ENCODE measurements at regions not wholly inside any gene's neighbourhood (a gene's known extent, or its start where the extent isn't known, plus 50 kb on each side); places are given as distances from the start of the nearest gene placed in this dataset.

- Histone ChIP-seq H2AFZ (ENCODE audit: insufficient read depth, low read length, poor library complexity) (no peak overlapping the region), H3K9me3 (ENCODE audit: insufficient read depth, low read depth, low read length) (no peaks in the 10 kb centered on the region), H3K23ac (ENCODE audit: low read length) (no peak overlapping the region), H4K91ac (ENCODE audit: low read depth, low read length) (no peak overlapping the region), H3K14ac (ENCODE audit: low read length) (no peak overlapping the region), H2BK120ac (ENCODE audit: insufficient read depth, low read length, poor library complexity) (no peak overlapping the region), H2BK12ac (ENCODE audit: low read length) (no peak overlapping the region), H3K36me3 (ENCODE audit: control insufficient read depth in 1 of 2, insufficient read depth in 2 of 2, low read length in 2 of 2) (no peaks in the 10 kb centered on the region), H3K4me3 (ENCODE audit: low read depth, low read length) (no peak overlapping the region), H3K4me1 (ENCODE audit: control insufficient read depth in 1 of 2, insufficient read depth in 2 of 2, low read length in 2 of 2) (peaks cover 0 to 3% of the 10 kb centered on the region in 2 experiments), H3K79me1 (ENCODE audit: low read length) (no peaks in the 10 kb centered on the region), H2BK5ac (ENCODE audit: low read depth, low read length, poor library complexity) (no peak overlapping the region), H4K8ac (ENCODE audit: low read depth, low read length) (no peak overlapping the region), H2AK5ac (ENCODE audit: low read length) (no peak overlapping the region), H3K27ac (ENCODE audit: low read depth, low read length) (no peak overlapping the region), H3K4ac (ENCODE audit: low read depth, low read length) (no peak overlapping the region), H3K79me2 (ENCODE audit: control insufficient read depth, insufficient read depth, low read length, poor library complexity) (no peaks in the 10 kb centered on the region), H4K12ac (ENCODE audit: low read depth, low read length) (no peak overlapping the region), H3K27me3 (ENCODE audit: insufficient read depth, low read length) (no peaks in the 10 kb centered on the region), H3K4me2 (ENCODE audit: low read length) (no peak overlapping the region), H3K18ac (ENCODE audit: low read length) (no peak overlapping the region), H3K9ac (ENCODE audit: low read length) (no peak overlapping the region)
- no peak for DNase-seq
- no CpG with 5 or more reads among the region's 1 CpG for WGBS (ENCODE audit: extremely low coverage, insufficient coverage, insufficient read length)
Measured at GRCh38 chr3:106008766-106009165, 140.0 kb upstream of the CBLB start.

GRCh38 chr3:106010829-106011228 lies 142.0 kb upstream of the CBLB start:
- no peak for DNase-seq
- H2AFZ ChIP-seq (ENCODE audit: insufficient read depth, low read length, poor library complexity): no peak overlapping the region
- H4K12ac ChIP-seq (ENCODE audit: low read depth, low read length): no peak overlapping the region
- no peaks in the 10 kb centered on the region for H3K79me2 ChIP-seq (ENCODE audit: control insufficient read depth, insufficient read depth, low read length, poor library complexity)
- no CpG with 5 or more reads among the region's 3 CpGs for WGBS (ENCODE audit: extremely low coverage, insufficient coverage, insufficient read length)
- peaks cover 0 to 3% of the 10 kb centered on the region in 2 experiments for H3K4me1 ChIP-seq (ENCODE audit: control insufficient read depth in 1 of 2, insufficient read depth in 2 of 2, low read length in 2 of 2)
- no peak overlapping the region for H3K4ac ChIP-seq (ENCODE audit: low read depth, low read length)
- no peak overlapping the region for H3K18ac ChIP-seq (ENCODE audit: low read length)
- no peak overlapping the region for H2BK12ac ChIP-seq (ENCODE audit: low read length)
- no peak overlapping the region for H4K8ac ChIP-seq (ENCODE audit: low read depth, low read length)
- no peak overlapping the region for H3K14ac ChIP-seq (ENCODE audit: low read length)
- H2BK5ac ChIP-seq (ENCODE audit: low read depth, low read length, poor library complexity): no peak overlapping the region
- H3K9ac ChIP-seq (ENCODE audit: low read length): no peak overlapping the region
- H3K23ac ChIP-seq (ENCODE audit: low read length): no peak overlapping the region
- H3K4me2 ChIP-seq (ENCODE audit: low read length): no peak overlapping the region
- no peak overlapping the region for H3K4me3 ChIP-seq (ENCODE audit: low read depth, low read length)
- no peak overlapping the region for H2BK120ac ChIP-seq (ENCODE audit: insufficient read depth, low read length, poor library complexity)
- H3K36me3 ChIP-seq (ENCODE audit: control insufficient read depth in 1 of 2, insufficient read depth in 2 of 2, low read length in 2 of 2): no peaks in the 10 kb centered on the region
- no peak overlapping the region for H3K27ac ChIP-seq (ENCODE audit: low read depth, low read length)
- H3K79me1 ChIP-seq (ENCODE audit: low read length): peaks cover 3% of the 10 kb centered on the region
- no peak overlapping the region for H2AK5ac ChIP-seq (ENCODE audit: low read length)
- no peaks in the 10 kb centered on the region for H3K9me3 ChIP-seq (ENCODE audit: insufficient read depth, low read depth, low read length)
- H4K91ac ChIP-seq (ENCODE audit: low read depth, low read length): no peak overlapping the region
- H3K27me3 ChIP-seq (ENCODE audit: insufficient read depth, low read length): no peaks in the 10 kb centered on the region

- no peak overlapping the region for H2BK5ac ChIP-seq (ENCODE audit: low read depth, low read length, poor library complexity)
- peaks cover 3% of the 10 kb centered on the region for H3K79me1 ChIP-seq (ENCODE audit: low read length)
- H3K4me1 ChIP-seq (ENCODE audit: control insufficient read depth in 1 of 2, insufficient read depth in 2 of 2, low read length in 2 of 2): no peaks in the 10 kb centered on the region
- H3K79me2 ChIP-seq (ENCODE audit: control insufficient read depth, insufficient read depth, low read length, poor library complexity): no peaks in the 10 kb centered on the region
- H2BK12ac ChIP-seq (ENCODE audit: low read length): no peak overlapping the region
- H3K4me2 ChIP-seq (ENCODE audit: low read length): no peak overlapping the region
- H2BK120ac ChIP-seq (ENCODE audit: insufficient read depth, low read length, poor library complexity): no peak overlapping the region
- H3K14ac ChIP-seq (ENCODE audit: low read length): no peak overlapping the region
- no peak overlapping the region for H4K91ac ChIP-seq (ENCODE audit: low read depth, low read length)
- H3K23ac ChIP-seq (ENCODE audit: low read length): no peak overlapping the region
- no peak overlapping the region for H3K4ac ChIP-seq (ENCODE audit: low read depth, low read length)
- no peak overlapping the region for H3K27ac ChIP-seq (ENCODE audit: low read depth, low read length)
- no peak overlapping the region for H4K8ac ChIP-seq (ENCODE audit: low read depth, low read length)
- DNase-seq: peak; percentile 20 to 38
- no peaks in the 10 kb centered on the region for H3K36me3 ChIP-seq (ENCODE audit: control insufficient read depth in 1 of 2, insufficient read depth in 2 of 2, low read length in 2 of 2)
- H2AK5ac ChIP-seq (ENCODE audit: low read length): no peak overlapping the region
- H4K12ac ChIP-seq (ENCODE audit: low read depth, low read length): no peak overlapping the region
- no peak overlapping the region for H3K18ac ChIP-seq (ENCODE audit: low read length)
- no peak overlapping the region for H3K9ac ChIP-seq (ENCODE audit: low read length)
- H2AFZ ChIP-seq (ENCODE audit: insufficient read depth, low read length, poor library complexity): no peak overlapping the region
- H3K27me3 ChIP-seq (ENCODE audit: insufficient read depth, low read length): no peaks in the 10 kb centered on the region
- no peak overlapping the region for H3K4me3 ChIP-seq (ENCODE audit: low read depth, low read length)
- no CpG with 5 or more reads among the region's 2 CpGs for WGBS (ENCODE audit: extremely low coverage, insufficient coverage, insufficient read length)
- H3K9me3 ChIP-seq (ENCODE audit: insufficient read depth, low read depth, low read length): no peaks in the 10 kb centered on the region
Measured at GRCh38 chr3:106013971-106014370, 145.2 kb upstream of the CBLB start.

- Histone ChIP-seq H3K4me3 (ENCODE audit: low read depth, low read length) (no peak overlapping the region), H2BK120ac (ENCODE audit: insufficient read depth, low read length, poor library complexity) (no peak overlapping the region), H3K27ac (ENCODE audit: low read depth, low read length) (no peak overlapping the region), H2AK5ac (ENCODE audit: low read length) (no peak overlapping the region), H2AFZ (ENCODE audit: insufficient read depth, low read length, poor library complexity) (no peak overlapping the region), H3K18ac (ENCODE audit: low read length) (no peak overlapping the region), H3K79me1 (ENCODE audit: low read length) (peaks cover 3% of the 10 kb centered on the region), H3K27me3 (ENCODE audit: insufficient read depth, low read length) (no peaks in the 10 kb centered on the region), H3K9ac (ENCODE audit: low read length) (no peak overlapping the region), H3K4ac (ENCODE audit: low read depth, low read length) (no peak overlapping the region), H3K36me3 (ENCODE audit: control insufficient read depth in 1 of 2, insufficient read depth in 2 of 2, low read length in 2 of 2) (no peaks in the 10 kb centered on the region), H3K23ac (ENCODE audit: low read length) (no peak overlapping the region), H3K4me1 (ENCODE audit: control insufficient read depth in 1 of 2, insufficient read depth in 2 of 2, low read length in 2 of 2) (no peaks in the 10 kb centered on the region), H2BK12ac (ENCODE audit: low read length) (no peak overlapping the region), H3K79me2 (ENCODE audit: control insufficient read depth, insufficient read depth, low read length, poor library complexity) (no peaks in the 10 kb centered on the region), H3K9me3 (ENCODE audit: insufficient read depth, low read depth, low read length) (no peaks in the 10 kb centered on the region), H2BK5ac (ENCODE audit: low read depth, low read length, poor library complexity) (no peak overlapping the region), H4K91ac (ENCODE audit: low read depth, low read length) (no peak overlapping the region), H3K14ac (ENCODE audit: low read length) (no peak overlapping the region), H3K4me2 (ENCODE audit: low read length) (no peak overlapping the region), H4K12ac (ENCODE audit: low read depth, low read length) (no peak overlapping the region), H4K8ac (ENCODE audit: low read depth, low read length) (no peak overlapping the region)
- WGBS (ENCODE audit: extremely low coverage, insufficient coverage, insufficient read length): no CpG with 5 or more reads among the region's 1 CpG
- DNase-seq: no peak
Measured at GRCh38 chr3:106014518-106014917, 145.7 kb upstream of the CBLB start.

All from trophoblast cell (in vitro differentiated cells and primary cell).